ENCODE measurements at regions not wholly inside any gene's neighbourhood (a gene's known extent, or its start where the extent isn't known, plus 50 kb on each side); places are given as distances from the start of the nearest gene placed in this dataset.

GRCh38 chr5:28632607-28633006 is 1594.2 kb upstream of the CDH9 start:
- TF ChIP-seq GATA2 (IDR thresholded peaks at IDR 0.05; ENCODE audit: low read depth, low read length) (no peak), GATA3 (IDR thresholded peaks at IDR 0.05; ENCODE audit: low read depth, low read length) (no peak)
